HG02759 (cell line): ENCODE measurements at regions not wholly inside any gene's neighbourhood (a gene's known extent, or its start where the extent isn't known, plus 50 kb on each side); places are given as distances from the start of the nearest gene placed in this dataset.

Experiments
- ATAC-seq: cut with Tn5 transposase; IDR thresholded peaks from one replicate; pipeline ENCODE4 v1.9.1; 2021; ENCODE audit warnings: mild to moderate bottlenecking, moderate library complexity; ENCODE audit not compliant: unreplicated experiment

DNA sequence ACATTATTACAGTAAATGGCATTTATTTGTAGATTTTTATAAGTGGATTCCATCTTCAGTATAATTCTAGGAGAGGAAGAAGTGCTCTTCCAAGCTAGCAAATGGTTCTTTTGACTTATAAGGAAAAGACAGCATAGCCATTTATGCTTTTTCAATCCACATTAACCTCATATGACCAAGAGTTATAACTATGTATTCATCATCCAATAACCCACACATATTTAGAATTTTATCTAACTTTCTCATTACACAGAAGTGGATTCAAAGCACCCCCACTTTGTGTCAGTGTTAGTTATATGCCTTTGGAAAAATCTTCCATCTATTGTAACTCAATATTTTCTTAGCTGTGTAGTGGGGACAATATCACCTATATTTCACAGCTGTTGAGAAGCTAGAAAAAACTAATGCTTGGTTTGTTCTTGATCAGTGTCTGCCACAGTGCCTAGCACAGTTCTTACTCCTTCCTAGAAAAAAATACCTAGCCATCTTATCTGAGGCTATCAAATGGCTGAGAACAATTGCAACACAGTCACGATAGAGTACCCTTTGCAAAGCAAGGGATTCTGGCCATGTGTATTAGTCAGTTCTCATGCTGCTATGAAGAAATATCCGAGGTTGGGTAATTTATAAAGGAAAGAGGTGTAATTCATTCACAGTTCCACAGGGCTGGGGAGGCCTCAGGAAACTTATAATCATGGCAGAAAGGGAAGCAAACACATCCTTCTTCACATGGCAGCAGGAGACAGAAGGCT, 986.3 kb downstream of the TFAP2A start:
- ATAC-seq, result no peak

DNA sequence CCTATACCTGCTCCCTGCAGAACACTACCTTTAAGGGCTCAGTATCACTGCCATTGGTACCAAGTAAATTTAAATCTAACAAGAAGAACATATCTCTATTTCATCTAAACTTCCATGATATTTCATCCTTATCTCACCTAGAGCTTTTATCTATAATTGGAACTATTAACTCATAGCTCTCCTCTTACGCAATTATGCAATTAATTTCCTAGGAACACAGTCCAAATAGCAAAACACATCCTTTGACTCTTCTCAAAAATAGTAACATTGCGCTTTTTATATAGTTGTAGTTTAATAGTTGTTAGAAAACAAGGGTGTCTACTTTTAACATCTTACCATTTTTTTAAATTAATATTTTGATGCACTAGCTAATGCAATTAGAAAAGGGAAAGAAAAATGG, 986.8 kb upstream of the SLC35B3 start:
- ATAC-seq, result no peak

- no peak for ATAC-seq
These were observed 985.1 kb upstream of the SLC35B3 start for GRCh38 chr6:9420316-9421015.

- no peak for ATAC-seq
These were observed 982.1 kb upstream of the SLC35B3 start for GRCh38 chr6:9417400-9417799.

- peak; percentile 91 for ATAC-seq
These were observed 977.7 kb upstream of the SLC35B3 start for GRCh38 chr6:9412951-9413559.

DNA sequence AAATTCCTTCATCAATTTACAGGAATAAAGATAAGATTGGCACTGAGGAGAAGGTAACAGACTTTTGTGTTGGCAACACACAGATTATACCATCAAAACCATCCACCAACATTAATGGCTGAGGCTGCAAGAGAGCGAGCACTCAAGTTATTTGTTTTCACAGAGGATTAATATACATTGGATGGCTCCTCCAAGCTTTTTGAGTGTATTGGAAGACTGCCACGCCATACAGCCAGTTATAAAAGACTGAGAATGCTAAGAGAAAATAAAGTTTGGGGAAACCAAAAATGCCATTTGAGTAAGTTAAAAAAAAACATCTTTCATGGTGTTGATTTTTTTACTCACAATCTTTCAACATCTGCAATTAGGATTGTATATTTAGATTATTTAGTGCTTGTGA, 973.8 kb upstream of the SLC35B3 start:
- ATAC-seq, result no peak

DNA sequence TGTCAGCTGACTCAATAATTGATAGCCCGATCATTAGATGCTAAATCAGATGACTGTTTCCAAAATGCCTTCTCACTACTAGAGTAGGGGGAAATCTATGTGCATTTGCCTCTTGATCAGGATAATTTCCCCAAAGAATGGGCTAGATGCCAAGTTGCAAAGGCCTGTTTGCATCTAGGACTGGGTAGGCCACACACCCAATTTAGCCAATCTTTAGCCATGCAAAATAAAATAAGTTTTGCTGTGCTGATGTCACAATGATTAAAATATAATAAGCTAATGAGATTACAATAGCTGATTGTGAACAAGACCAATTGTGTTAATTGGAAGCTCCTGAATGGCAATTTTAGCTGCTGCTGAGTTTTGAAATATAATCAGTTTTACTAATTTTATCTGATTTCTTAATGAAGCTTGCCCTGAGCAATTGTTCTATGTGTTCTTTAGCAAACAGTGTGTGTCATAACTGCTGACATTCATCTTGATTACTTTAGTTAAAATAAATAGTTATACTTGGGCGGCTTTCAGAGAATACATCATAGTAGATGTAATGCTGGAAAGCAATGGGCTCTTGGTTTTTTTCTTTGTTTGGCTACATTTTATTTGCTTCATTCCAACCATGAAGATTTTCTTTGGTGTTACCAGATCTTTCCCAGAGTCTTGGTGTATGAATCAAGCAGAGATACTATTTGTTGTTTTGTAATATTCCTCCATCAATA, 973.2 kb upstream of the SLC35B3 start:
- ATAC-seq, result no peak

- ATAC-seq, result no peak
These were observed 970.5 kb upstream of the SLC35B3 start for GRCh38 chr6:9405825-9406224.

GRCh38 chr6:9405369-9405768, 970.0 kb upstream of the SLC35B3 start:
- ATAC-seq, result no peak

DNA sequence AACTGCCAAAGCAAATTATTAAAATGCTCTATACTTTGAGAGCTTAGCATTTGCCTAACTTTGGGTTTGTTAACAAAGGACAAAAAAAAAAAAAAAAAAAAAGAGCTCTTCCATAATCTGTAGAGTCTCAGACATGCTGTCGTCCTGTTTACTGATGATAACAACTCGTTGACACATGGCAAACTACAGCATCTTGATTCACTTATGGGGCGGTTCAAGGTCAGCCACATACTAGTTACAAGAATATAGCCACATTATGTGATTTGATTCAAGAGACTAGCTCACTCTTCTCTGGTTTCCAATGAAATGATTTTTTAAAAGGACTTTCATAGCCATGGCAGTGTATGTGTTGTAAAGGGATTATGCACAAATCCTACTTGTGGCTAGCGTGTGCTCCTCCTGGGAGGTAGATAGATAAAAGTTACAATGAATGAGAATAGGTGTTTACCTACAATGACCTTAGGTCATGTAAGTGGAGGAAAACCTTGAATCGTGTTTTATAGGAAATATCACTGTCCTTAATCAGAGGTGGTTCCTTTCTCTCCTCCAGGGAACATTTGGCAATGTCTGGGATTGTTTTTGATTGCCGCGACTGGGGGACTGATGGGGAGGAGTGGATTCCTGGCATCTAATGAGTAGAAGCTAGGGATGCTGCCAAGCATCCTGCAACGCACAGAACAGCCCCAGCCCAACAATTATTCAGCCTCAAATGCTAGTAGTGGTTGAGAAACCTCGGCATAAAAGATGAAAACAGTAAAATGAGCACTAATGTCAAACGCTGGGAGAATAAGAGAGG, 969.2 kb upstream of the SLC35B3 start:
- no peak for ATAC-seq

DNA sequence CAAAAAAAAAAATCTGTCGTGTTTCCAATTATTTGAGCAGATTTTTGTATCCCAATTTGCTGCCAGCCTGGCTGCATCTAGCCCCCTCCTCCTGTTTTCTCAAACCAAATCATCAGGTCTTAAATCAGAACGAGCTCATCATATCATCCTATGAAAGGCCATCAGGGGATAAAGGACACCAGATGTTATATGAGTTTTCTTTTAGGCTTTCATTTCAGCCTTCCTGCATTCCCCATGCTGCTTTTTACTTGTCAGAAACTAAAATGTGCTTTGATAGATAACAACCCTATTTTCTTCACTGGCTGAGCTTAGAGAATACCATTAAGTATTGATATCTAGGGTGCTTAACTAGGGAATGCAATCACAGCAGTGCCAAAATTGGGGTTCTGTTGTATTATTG, 968.4 kb upstream of the SLC35B3 start:
- ATAC-seq, result no peak

- ATAC-seq, result no peak
These were observed 966.6 kb upstream of the SLC35B3 start for GRCh38 chr6:9401960-9402359.

- ATAC-seq, result no peak
These were observed 964.6 kb upstream of the SLC35B3 start for GRCh38 chr6:9399916-9400315.

DNA sequence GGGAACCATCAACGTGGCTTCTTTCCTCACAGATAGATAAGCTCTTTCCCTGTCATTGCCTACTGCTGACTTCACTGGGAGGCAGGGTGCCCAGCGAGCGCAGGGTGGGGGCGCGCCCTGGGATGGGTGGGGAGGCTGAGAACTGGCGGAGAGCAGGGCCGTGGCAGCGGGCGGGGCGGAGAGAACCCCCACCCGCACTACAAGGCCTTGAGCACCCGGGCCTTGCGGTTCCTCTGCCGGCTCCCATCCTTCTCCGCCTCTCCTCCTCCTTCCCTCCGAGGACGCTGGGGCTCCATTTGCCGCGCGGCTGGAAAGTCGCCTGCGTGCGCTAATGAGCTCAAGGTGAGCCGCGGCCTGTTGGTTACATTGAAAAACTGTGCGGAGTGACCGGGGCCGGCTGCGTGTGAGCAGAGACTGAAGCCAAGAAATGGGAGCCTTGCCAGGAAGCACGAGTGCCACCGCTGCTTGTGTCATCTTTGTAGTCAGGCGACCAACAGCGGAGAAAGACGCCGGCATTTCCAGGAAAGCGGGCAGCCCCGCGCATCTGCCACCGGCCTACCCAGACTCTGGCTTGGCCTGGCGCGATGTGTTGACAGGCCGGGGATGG, 963.5 kb upstream of the SLC35B3 start:
- ATAC-seq, result no peak

GRCh38 chr6:9398071-9398766, 962.9 kb upstream of the SLC35B3 start:
- no peak for ATAC-seq

GRCh38 chr6:9388596-9388995, 953.3 kb upstream of the SLC35B3 start:
- no peak for ATAC-seq

GRCh38 chr6:9380568-9380967, 945.2 kb upstream of the SLC35B3 start:
- ATAC-seq, result no peak

- ATAC-seq, result no peak
These were observed 938.0 kb upstream of the SLC35B3 start for GRCh38 chr6:9373308-9373707.

DNA sequence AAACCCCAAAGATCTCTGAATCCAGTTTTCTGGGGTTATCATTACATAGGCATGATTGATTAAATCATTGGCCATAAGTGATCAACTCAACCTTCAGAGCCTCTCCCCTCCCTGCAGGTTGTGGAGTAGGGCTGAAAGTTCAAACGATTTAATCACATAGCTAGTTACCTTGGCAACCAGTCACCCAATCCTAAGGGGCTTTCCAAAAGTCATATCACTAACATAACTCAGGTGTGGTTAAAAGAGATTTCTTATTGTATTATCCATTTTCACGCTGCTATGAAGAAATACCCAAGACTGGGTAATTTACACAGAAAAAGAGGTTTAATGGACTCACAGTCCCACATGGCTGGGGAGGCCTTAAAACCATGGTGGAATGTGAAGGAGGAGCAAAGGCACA, 935.1 kb upstream of the SLC35B3 start:
- ATAC-seq, result no peak

DNA sequence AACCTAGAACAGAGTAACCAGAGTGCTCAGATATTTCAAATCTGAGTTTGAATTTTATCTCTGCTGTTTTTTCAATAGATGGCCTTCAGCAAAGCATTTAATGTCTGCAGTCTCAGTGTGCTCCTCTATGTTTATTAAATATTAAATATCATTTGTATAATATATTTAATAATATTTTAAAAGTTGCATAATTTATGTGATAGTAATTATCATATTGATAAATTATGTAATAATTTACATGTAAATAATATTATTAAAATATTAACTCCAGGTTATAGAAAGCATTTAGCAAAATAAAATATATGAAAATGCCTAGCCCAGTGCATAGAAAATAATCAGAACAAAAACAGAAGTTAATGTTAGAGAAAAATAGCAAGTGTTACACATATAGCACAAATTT, 930.0 kb upstream of the SLC35B3 start:
- no peak for ATAC-seq
